Ascending aorta (tissue), 2 donors: ENCODE measurements at regions not wholly inside any gene's neighbourhood (a gene's known extent, or its start where the extent isn't known, plus 50 kb on each side); places are given as distances from the start of the nearest gene placed in this dataset.

Experiments
- DNase-seq, 2 donors: peaks; one replicate each; pipeline ENCODE4 v3.0.0-alpha.2; 2019; ENCODE audit warnings: low spot score in 2 of 2
- H3K27ac ChIP-seq, 2 donors: fragments of 200-600 bp; sonication (generic); one replicate each; pipeline ENCODE4 v1.5.1; 2016 to 2017; ENCODE audit warnings: mild to moderate bottlenecking in 1 of 2
- H3K27me3 ChIP-seq: fragments of 200-600 bp; sonication (generic); one replicate; pipeline ENCODE4 v1.5.1; 2017
- H3K36me3 ChIP-seq, 2 donors: fragments of 200-600 bp; sonication (generic); one replicate each; pipeline ENCODE4 v1.5.1; 2016
- H3K4me1 ChIP-seq, 2 donors: fragments of 200-600 bp; sonication (generic); one replicate each; pipeline ENCODE4 v1.5.1; 2016 to 2017; ENCODE audit warnings: mild to moderate bottlenecking in 1 of 2
- H3K4me3 ChIP-seq, 2 donors: fragments of 200-600 bp; sonication (generic); one replicate each; pipeline ENCODE4 v1.5.1; 2016 to 2017; ENCODE audit warnings: mild to moderate bottlenecking in 1 of 2
- H3K9me3 ChIP-seq, 2 donors: fragments of 200-600 bp; sonication (generic); one replicate each; pipeline ENCODE4 v1.5.1; 2016
- intact Hi-C: fragments of 100-400 bp; cut with DNase I; formaldehyde crosslinking; loops from one replicate; pipeline ENCODE4 v1.15.1; 2023
- TF ChIP-seq, protein P1 (sequence below), 3 experiments: fragments of 200-600 bp in 2 of 3; fragments of 450-650 bp in 1 of 3; sonication (generic) in 2 of 3; IDR thresholded peaks; one replicate each; pipeline ENCODE4 v1.5.1; 2016 to 2019; ENCODE audit warnings: antibody characterized with exemption in 3 of 3, mild to moderate bottlenecking in 1 of 3, moderate library complexity in 1 of 3

DNA sequence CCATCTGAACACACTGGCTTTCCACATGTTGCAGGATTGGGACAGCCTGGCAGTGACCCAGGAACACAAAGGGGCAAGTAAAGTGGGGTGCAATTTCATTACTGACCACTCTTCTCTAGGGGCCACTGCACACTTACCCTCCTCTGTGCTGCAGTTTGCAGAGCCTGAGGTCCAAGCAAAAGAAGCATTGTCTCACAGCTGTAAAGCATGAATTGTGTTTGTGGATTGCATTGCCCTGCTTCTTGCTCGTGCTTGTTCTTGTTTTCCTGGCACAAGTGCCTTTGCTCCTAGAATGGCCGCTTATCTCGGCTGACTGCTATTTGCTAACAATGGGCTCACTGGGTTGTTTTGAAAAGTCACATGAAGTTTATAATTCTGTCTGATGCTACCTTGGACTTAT is 209.1 kb upstream of the JADE1 start:
- no peaks in the 10 kb centered on the region for H3K27me3 ChIP-seq
- H3K4me1 ChIP-seq: peaks cover 0 to 20% of the 10 kb centered on the region in 2 donors
- TF ChIP-seq, protein P1, sequence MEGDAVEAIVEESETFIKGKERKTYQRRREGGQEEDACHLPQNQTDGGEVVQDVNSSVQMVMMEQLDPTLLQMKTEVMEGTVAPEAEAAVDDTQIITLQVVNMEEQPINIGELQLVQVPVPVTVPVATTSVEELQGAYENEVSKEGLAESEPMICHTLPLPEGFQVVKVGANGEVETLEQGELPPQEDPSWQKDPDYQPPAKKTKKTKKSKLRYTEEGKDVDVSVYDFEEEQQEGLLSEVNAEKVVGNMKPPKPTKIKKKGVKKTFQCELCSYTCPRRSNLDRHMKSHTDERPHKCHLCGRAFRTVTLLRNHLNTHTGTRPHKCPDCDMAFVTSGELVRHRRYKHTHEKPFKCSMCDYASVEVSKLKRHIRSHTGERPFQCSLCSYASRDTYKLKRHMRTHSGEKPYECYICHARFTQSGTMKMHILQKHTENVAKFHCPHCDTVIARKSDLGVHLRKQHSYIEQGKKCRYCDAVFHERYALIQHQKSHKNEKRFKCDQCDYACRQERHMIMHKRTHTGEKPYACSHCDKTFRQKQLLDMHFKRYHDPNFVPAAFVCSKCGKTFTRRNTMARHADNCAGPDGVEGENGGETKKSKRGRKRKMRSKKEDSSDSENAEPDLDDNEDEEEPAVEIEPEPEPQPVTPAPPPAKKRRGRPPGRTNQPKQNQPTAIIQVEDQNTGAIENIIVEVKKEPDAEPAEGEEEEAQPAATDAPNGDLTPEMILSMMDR (IDR thresholded peaks at IDR 0.05): no peak
- no peaks in the 10 kb centered on the region for H3K9me3 ChIP-seq
- no peak for DNase-seq
- intact Hi-C loops: no loop called here
- H3K27ac ChIP-seq: no peak overlapping the region
- H3K4me3 ChIP-seq: no peak overlapping the region
- no peaks in the 10 kb centered on the region for H3K36me3 ChIP-seq

DNA sequence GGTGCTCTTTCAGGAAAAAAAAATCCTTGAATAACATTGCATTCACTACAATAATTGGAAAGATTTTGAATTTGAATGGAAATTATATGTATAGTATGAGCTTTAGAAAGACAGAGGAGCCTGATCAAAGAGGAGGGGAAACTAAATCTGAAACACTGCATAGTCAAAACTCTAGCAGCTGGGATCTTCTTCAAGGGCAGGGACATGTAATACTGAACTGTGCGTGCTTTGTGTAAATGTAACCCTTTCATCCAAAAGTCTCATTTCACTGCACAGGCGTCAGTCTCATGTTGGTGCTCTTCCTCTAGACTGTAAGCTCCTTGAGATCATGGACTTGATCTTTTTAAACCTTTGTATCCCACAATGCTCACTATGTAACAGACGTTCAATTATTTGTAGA is 212.0 kb upstream of the JADE1 start:
- Histone ChIP-seq H3K4me1 (peaks cover 0 to 20% of the 10 kb centered on the region in 2 donors), H3K27me3 (no peaks in the 10 kb centered on the region), H3K4me3 (no peak overlapping the region), H3K27ac (no peak overlapping the region), H3K9me3 (peaks cover 0 to 4% of the 10 kb centered on the region in 2 donors), H3K36me3 (no peaks in the 10 kb centered on the region)
- TF ChIP-seq, protein P1 (IDR thresholded peaks at IDR 0.05): no peak
- intact Hi-C loops: no loop called here
- no peak for DNase-seq

DNA sequence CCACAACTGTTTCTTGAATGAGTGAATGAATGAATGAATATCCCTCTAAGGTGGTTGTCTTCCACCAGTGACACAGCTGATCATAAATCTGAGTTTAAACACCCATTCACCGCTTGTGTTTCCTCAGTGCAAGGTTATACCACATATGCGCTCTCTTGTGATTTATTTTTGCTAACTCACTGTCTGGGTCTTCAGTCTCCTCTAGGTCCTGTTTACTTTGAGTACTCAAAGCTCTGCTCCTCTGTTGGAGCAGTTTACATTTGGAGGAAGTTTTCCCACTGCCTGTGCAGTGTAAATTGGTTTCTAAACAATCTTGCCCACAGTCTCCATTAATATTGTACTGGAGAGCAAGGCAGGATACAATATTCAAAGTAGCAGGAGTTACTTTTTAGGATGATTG is 212.6 kb upstream of the JADE1 start:
- Histone ChIP-seq H3K27me3 (no peaks in the 10 kb centered on the region), H3K27ac (no peak overlapping the region), H3K9me3 (peaks cover 0 to 4% of the 10 kb centered on the region in 2 donors), H3K4me1 (peaks cover 0 to 20% of the 10 kb centered on the region in 2 donors), H3K4me3 (no peak overlapping the region), H3K36me3 (no peaks in the 10 kb centered on the region)
- intact Hi-C loops: no loop called here
- no peak for DNase-seq
- TF ChIP-seq, protein P1 (IDR thresholded peaks at IDR 0.05): no peak

DNA sequence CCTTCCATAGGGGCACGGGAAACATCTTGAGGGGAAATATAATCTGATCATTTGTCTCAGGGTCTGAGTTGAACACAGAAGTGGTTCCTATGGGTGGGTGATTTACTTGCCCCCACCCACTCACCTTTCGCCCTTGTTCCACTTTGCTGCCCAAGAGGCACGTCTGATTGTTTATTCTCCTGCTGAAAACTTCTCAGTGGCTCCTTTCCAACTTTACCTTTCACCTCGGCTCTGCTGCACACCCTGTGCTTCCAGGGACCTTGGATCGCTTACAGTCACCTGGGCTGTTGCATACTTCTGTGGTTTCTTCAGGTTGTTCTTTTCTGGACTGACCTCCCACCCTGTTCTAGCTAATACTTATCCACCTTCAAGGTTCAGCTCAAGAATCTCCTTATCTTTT is 213.4 kb upstream of the JADE1 start:
- Histone ChIP-seq H3K36me3 (no peaks in the 10 kb centered on the region), H3K27ac (no peak overlapping the region), H3K27me3 (no peaks in the 10 kb centered on the region), H3K4me3 (no peak overlapping the region), H3K4me1 (peaks cover 0 to 17% of the 10 kb centered on the region in 2 donors), H3K9me3 (peaks cover 0 to 4% of the 10 kb centered on the region in 2 donors)
- DNase-seq: no peak
- TF ChIP-seq, protein P1 (IDR thresholded peaks at IDR 0.05): no peak
- intact Hi-C loops: no loop called here

DNA sequence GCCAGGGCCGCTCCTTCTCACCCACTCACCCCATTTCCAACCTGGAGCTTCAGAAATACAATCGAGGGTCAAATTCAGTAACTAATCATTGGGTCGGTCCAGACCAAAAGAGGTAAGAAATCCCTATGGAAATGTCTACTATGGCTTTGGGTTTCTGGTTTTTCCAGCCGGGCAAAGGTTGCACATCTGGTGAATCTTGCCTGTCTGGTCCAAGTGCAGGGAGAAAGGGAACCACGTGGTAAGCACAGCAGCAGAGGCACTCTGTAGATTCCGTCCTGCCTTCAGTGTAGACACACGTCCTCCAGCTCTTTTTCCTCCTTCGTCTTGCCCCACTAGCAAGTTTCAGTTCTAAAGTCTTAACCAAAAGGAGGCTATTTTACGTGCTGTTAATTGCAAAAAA is 218.0 kb upstream of the JADE1 start:
- H3K4me1 ChIP-seq: no peaks in the 10 kb centered on the region

More for the DNA sequence above, 218.0 kb upstream of the JADE1 start:
- Histone ChIP-seq H3K27ac (no peak overlapping the region), H3K9me3 (peaks cover 0 to 4% of the 10 kb centered on the region in 2 donors), H3K4me3 (no peak overlapping the region), H3K36me3 (no peaks in the 10 kb centered on the region), H3K27me3 (no peaks in the 10 kb centered on the region)
- no peak for DNase-seq
- TF ChIP-seq, protein P1 (IDR thresholded peaks at IDR 0.05): no peak
- intact Hi-C loops: no loop called here
